A549 (cell line): ENCODE measurements at regions not wholly inside any gene's neighbourhood (a gene's known extent, or its start where the extent isn't known, plus 50 kb on each side); places are given as distances from the start of the nearest gene placed in this dataset.
A peak's percentile ranks its signal among the peaks of the same experiment; 100 is the strongest.

Experiments
- ATAC-seq, 2 experiments: fragments of 200-7000 bp in 1 of 2; fragments of >200 bp in 1 of 2; cut with Nextera tagmentation in 1 of 2; cut with Tn5 transposase in 1 of 2; 3 replicates each; pipeline versions ENCODE4 v1.8.0 to v1.9.1; 2018 to 2020; ENCODE audit warnings: mild to moderate bottlenecking in 1 of 2, moderate library complexity in 1 of 2
- CTCF ChIA-PET: fragments of 300-600 bp; sonication (Branson Sonifier 250); formaldehyde crosslinking; extraction: SDS; loops from one replicate; lab custom pipeline; 2021; ENCODE audit warnings: antibody characterized with exemption, inconsistent platforms; lab: Yijun Ruan, JAX
- POLR2A ChIA-PET: fragments of 350-600 bp; formaldehyde crosslinking; extraction: SDS; loops from one replicate; lab custom pipeline; 2021; ENCODE audit warnings: antibody characterized with exemption, inconsistent platforms; lab: Yijun Ruan, JAX
- DNase-seq, 2 experiments: peaks; one replicate each; pipeline versions ENCODE4 v3.0.0 to v3.0.0-alpha.2; 2011 to 2016; ENCODE audit warnings: low read depth in 1 of 2, low spot score in 1 of 2
- FAIRE-seq: peaks from 2 replicates; lab custom pipeline; 2011; peaks lifted over from hg19 to GRCh38; lab: Jason Lieb, UNC
- H3K27ac ChIP-seq, 2 experiments: fragments of >200 bp; sonication (Bioruptor Twin); formaldehyde crosslinking; 3 replicates each; pipeline ENCODE4 v1.5.1; 2016 to 2017
- H3K4me1 ChIP-seq: fragments of >200 bp; sonication (Bioruptor Twin); formaldehyde crosslinking; 3 replicates; pipeline ENCODE4 v1.6.1; 2016
- H3K4me2 ChIP-seq: fragments of >200 bp; sonication (Bioruptor Twin); formaldehyde crosslinking; 3 replicates; pipeline ENCODE4 v1.6.1; 2016
- H3K4me3 ChIP-seq: fragments of >200 bp; sonication (Bioruptor Twin); formaldehyde crosslinking; 3 replicates; pipeline ENCODE4 v1.5.1; 2016
- H3K9me3 ChIP-seq: fragments of >200 bp; sonication (Bioruptor Twin); formaldehyde crosslinking; 3 replicates; pipeline ENCODE4 v1.6.1; 2016
- CBX2 ChIP-seq: fragments of 200-600 bp; sonication (generic); IDR thresholded peaks from 2 replicates; pipeline ENCODE4 v1.6.1; 2016; ENCODE audit warnings: low read depth, mild to moderate bottlenecking, borderline replicate concordance
- CBX8 ChIP-seq: fragments of 200-600 bp; sonication (generic); IDR thresholded peaks from 2 replicates; pipeline ENCODE4 v1.6.1; 2016
- CEBPB ChIP-seq, 2 experiments: fragments of >200 bp in 1 of 2; sonication (Bioruptor Twin) in 1 of 2; formaldehyde crosslinking in 1 of 2; IDR thresholded peaks; 2 replicates each; pipeline ENCODE4 v1.6.1; 2012 to 2016
- CHD2 ChIP-seq: fragments of 150-350 bp; IDR thresholded peaks from 2 replicates; pipeline ENCODE4 v1.6.1; 2014; ENCODE audit warnings: low read length; ENCODE audit not compliant: partially characterized antibody
- EHF ChIP-seq: fragments of 250-450 bp; sonication (Bioruptor Pico); IDR thresholded peaks from 2 replicates; pipeline ENCODE4 v1.5.0; 2020; ENCODE audit warnings: mild to moderate bottlenecking
- ESRRA ChIP-seq: fragments of 150-350 bp; IDR thresholded peaks from 2 replicates; pipeline ENCODE4 v1.6.1; 2014; ENCODE audit warnings: mild to moderate bottlenecking, low read length, borderline replicate concordance
- FOSB ChIP-seq: fragments of 250-450 bp; sonication (Bioruptor Pico); IDR thresholded peaks from 2 replicates; pipeline ENCODE4 v1.5.0; 2020; ENCODE audit warnings: mild to moderate bottlenecking, moderate library complexity
- GATA3 ChIP-seq: IDR thresholded peaks from 2 replicates; pipeline ENCODE4 v1.6.1; 2012; ENCODE audit warnings: borderline replicate concordance
- HEYL ChIP-seq: fragments of 250-450 bp; sonication (Bioruptor Pico); IDR thresholded peaks from 2 replicates; pipeline ENCODE4 v1.8.0; 2021; ENCODE audit warnings: mild to moderate bottlenecking, moderate library complexity
- HOXA7 ChIP-seq: fragments of 250-450 bp; sonication (Bioruptor Pico); IDR thresholded peaks from 2 replicates; pipeline ENCODE4 v1.5.0; 2020; ENCODE audit warnings: mild to moderate bottlenecking, moderate library complexity
- HOXB5 ChIP-seq: fragments of 250-450 bp; sonication (Bioruptor Pico); IDR thresholded peaks from 2 replicates; pipeline ENCODE4 v1.5.0; 2020; ENCODE audit warnings: mild to moderate bottlenecking, moderate library complexity
- JUN ChIP-seq, 2 experiments: fragments of >200 bp; sonication (Bioruptor Twin); formaldehyde crosslinking; IDR thresholded peaks; 2 replicates in 1 of 2; 3 replicates in 1 of 2; pipeline ENCODE4 v1.6.1; 2016 to 2017
- JUNB ChIP-seq: fragments of >200 bp; sonication (Bioruptor Twin); formaldehyde crosslinking; IDR thresholded peaks from 2 replicates; pipeline ENCODE4 v1.6.1; 2016
- KDM5A ChIP-seq: fragments of 200-600 bp; sonication (generic); IDR thresholded peaks from 2 replicates; pipeline ENCODE4 v1.6.1; 2016; ENCODE audit warnings: antibody characterized with exemption, mild to moderate bottlenecking
- MAFK ChIP-seq: fragments of 450-650 bp; IDR thresholded peaks from 2 replicates; pipeline ENCODE4 v1.6.1; 2014; ENCODE audit not compliant: partially characterized antibody
- MAX ChIP-seq: IDR thresholded peaks from 2 replicates; pipeline ENCODE4 v1.6.1; 2012
- MAZ ChIP-seq: fragments of 150-350 bp; IDR thresholded peaks from 2 replicates; pipeline ENCODE4 v1.6.1; 2014; ENCODE audit warnings: antibody characterized with exemption, low read depth, low read length, borderline replicate concordance
- NFE2L2 ChIP-seq: fragments of 150-350 bp; conservative IDR thresholded peaks from 2 replicates; pipeline ENCODE4 v1.6.1; 2014; ENCODE audit warnings: low read length
- NPAS2 ChIP-seq: fragments of 250-450 bp; sonication (Bioruptor Pico); IDR thresholded peaks from 2 replicates; pipeline ENCODE4 v1.8.0; 2022; ENCODE audit warnings: mild to moderate bottlenecking, moderate library complexity, borderline replicate concordance
- NR3C1 ChIP-seq: fragments of >200 bp; sonication (Bioruptor Twin); formaldehyde crosslinking; IDR thresholded peaks from 3 replicates; pipeline ENCODE4 v1.6.1; 2017
- PHF8 ChIP-seq: fragments of 200-600 bp; sonication (generic); IDR thresholded peaks from 2 replicates; pipeline ENCODE4 v1.6.1; 2016; ENCODE audit warnings: low read depth, mild to moderate bottlenecking, antibody characterized with exemption, moderate library complexity, borderline replicate concordance
- POLR2AphosphoS2 ChIP-seq: conservative IDR thresholded peaks from 2 replicates; pipeline ENCODE4 v1.6.1; 2012; ENCODE audit warnings: low read length, improper control_type of control experiment, inconsistent platforms
- RAD21 ChIP-seq, 2 experiments: fragments of >200 bp in 1 of 2; sonication (Bioruptor Twin) in 1 of 2; formaldehyde crosslinking in 1 of 2; IDR thresholded peaks in 1 of 2; conservative IDR thresholded peaks in 1 of 2; 2 replicates in 1 of 2; 3 replicates in 1 of 2; pipeline ENCODE4 v1.6.1; 2012 to 2018; ENCODE audit warnings: inconsistent platforms in 1 of 2
- RARB ChIP-seq: fragments of 250-450 bp; sonication (Bioruptor Pico); IDR thresholded peaks from 2 replicates; pipeline ENCODE4 v1.8.0; 2021; ENCODE audit warnings: mild to moderate bottlenecking, moderate library complexity
- RCOR1 ChIP-seq: fragments of 150-350 bp; IDR thresholded peaks from 2 replicates; pipeline ENCODE4 v1.6.1; 2014; ENCODE audit warnings: antibody characterized with exemption, low read length, low read depth
- REST ChIP-seq: fragments of 200-600 bp; sonication (generic); IDR thresholded peaks from 2 replicates; pipeline ENCODE4 v1.6.1; 2016; ENCODE audit warnings: antibody characterized with exemption, mild to moderate bottlenecking, moderate library complexity
- SMC3 ChIP-seq: fragments of >200 bp; sonication (Bioruptor Twin); formaldehyde crosslinking; IDR thresholded peaks from 3 replicates; pipeline ENCODE4 v1.6.1; 2018; ENCODE audit warnings: inconsistent platforms
- SREBF2 ChIP-seq: fragments of 450-650 bp; IDR thresholded peaks from 2 replicates; pipeline ENCODE4 v1.6.1; 2014; ENCODE audit warnings: mild to moderate bottlenecking, moderate library complexity
- TP53 ChIP-seq: fragments of 250-450 bp; sonication (Bioruptor Pico); IDR thresholded peaks from 2 replicates; pipeline ENCODE4 v1.5.0; 2021; ENCODE audit warnings: mild to moderate bottlenecking, moderate library complexity
- ZC3H11A ChIP-seq: fragments of 450-650 bp; IDR thresholded peaks from 2 replicates; pipeline ENCODE4 v1.6.1; 2014; ENCODE audit warnings: antibody characterized with exemption, mild to moderate bottlenecking
- ZFP36 ChIP-seq: fragments of 450-650 bp; IDR thresholded peaks from 2 replicates; pipeline ENCODE4 v1.6.1; 2014; ENCODE audit warnings: borderline replicate concordance; ENCODE audit not compliant: partially characterized antibody
- ZNF302 ChIP-seq: fragments of 250-450 bp; sonication (Bioruptor Pico); IDR thresholded peaks from 2 replicates; pipeline ENCODE4 v1.9.0; 2021; ENCODE audit warnings: inconsistent platforms, mild to moderate bottlenecking, moderate library complexity
- WGBS: methylation state at CpG from one replicate; pipeline ENCODE4 v1.1.6; 2017; ENCODE audit errors: missing lambda C conversion rate; 5-methylcytosine and 5-hydroxymethylcytosine counted together
- TF ChIP-seq, protein P1 (sequence below): fragments of 450-650 bp; IDR thresholded peaks from 2 replicates; pipeline ENCODE4 v1.6.1; 2014; ENCODE audit warnings: antibody characterized with exemption
- TF ChIP-seq, protein P2 (sequence below): fragments of 250-450 bp; sonication (Bioruptor Pico); IDR thresholded peaks from 2 replicates; pipeline ENCODE4 v1.5.0; 2020; ENCODE audit warnings: low read depth, mild to moderate bottlenecking, moderate library complexity

- 53% methylated on average over 3 of the region's 3 CpGs for WGBS
- Histone ChIP-seq H3K27ac (peak overlapping the region; percentile 38 to 63; a peak in 2 of 6 replicates), H3K9me3 (peaks cover 2% of the 10 kb centered on the region; the same call in 2 of the 3 replicates), H3K4me2 (peak overlapping the region; percentile 57), H3K4me1 (peaks cover 12% of the 10 kb centered on the region), H3K4me3 (no peak overlapping the region)
- CTCF ChIA-PET, result interaction anchor here (2.7 kb wide), 1 partner anchor 144 kb away, joined by 7 read pairs; no protein-coding TSS in a partner anchor
- FAIRE-seq (no peak), ATAC-seq (peak in 1 of 2 experiments; percentile 33; a peak in 1 of 6 replicates), DNase-seq (peak in 1 of 2 experiments; percentile 9)
- POLR2A ChIA-PET, result no interaction called here
- TF ChIP-seq NR3C1 (no peak), HEYL (no peak), RARB (no peak), TP53 (no peak), CHD2 (no peak), JUNB (no peak), JUN (IDR thresholded peaks at IDR 0.05) (no peak), RAD21 (conservative IDR thresholded peaks at IDR 0.05 in 1 of 2, IDR thresholded peaks at IDR 0.05 in 1 of 2) (no peak), SREBF2 (no peak), ZFP36 (no peak), HOXA7 (CRISPR knock-in tag) (no peak), HOXB5 (CRISPR knock-in tag) (no peak), CBX2 (no peak), NFE2L2 (no peak), MAFK (no peak), NPAS2 (CRISPR knock-in tag) (no peak), SMC3 (no peak)
Observed at GRCh38 chr4:177190995-177191580, 118.6 kb upstream of the NEIL3 start.

DNA sequence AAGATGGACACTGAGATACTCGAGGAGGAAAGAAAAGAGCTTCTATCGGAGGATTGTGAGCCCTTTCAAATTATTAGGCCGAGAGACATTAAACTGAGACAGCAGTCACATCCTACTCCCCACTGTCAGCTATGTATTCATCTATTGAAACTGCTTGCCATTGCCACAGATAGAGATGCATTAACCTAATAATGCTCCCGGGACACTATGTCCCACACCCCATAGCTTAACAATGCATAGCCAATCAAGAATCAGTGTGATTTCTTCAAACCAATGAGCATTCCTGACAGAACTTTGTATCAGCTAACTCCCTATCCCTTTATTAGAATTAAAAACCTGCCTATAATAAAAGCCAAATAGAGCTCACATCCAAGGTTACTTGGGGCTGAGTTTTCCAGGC lies 118.1 kb upstream of the NEIL3 start:
- FAIRE-seq (no peak), ATAC-seq (no peak)
- H3K9me3 ChIP-seq, result peaks cover 7% of the 10 kb centered on the region; the same call in 2 of the 3 replicates
- 52% methylated on average over 4 of the region's 4 CpGs for WGBS
- peak overlapping the region; percentile 38 to 63; a peak in 1 of 6 replicates for H3K27ac ChIP-seq
- POLR2A ChIA-PET, result no interaction called here
- peak overlapping the region; percentile 57; the same call in 2 of the 3 replicates for H3K4me2 ChIP-seq
- CTCF ChIA-PET, result interaction anchor here (2.7 kb wide), 1 partner anchor 144 kb away, joined by 7 read pairs; no protein-coding TSS in a partner anchor
- TF ChIP-seq EHF (no peak), MAZ (no peak), RCOR1 (no peak), CBX2 (no peak), ZC3H11A (no peak), FOSB (CRISPR knock-in tag) (no peak), GATA3 (no peak), CEBPB (IDR thresholded peaks at IDR 0.05) (no peak), POLR2AphosphoS2 (no peak), SREBF2 (no peak), CBX8 (no peak), PHF8 (no peak), ESRRA (no peak), KDM5A (no peak), MAX (no peak), ZNF302 (CRISPR knock-in tag) (no peak), REST (no peak), JUNB (no peak)
- TF ChIP-seq, protein P1, sequence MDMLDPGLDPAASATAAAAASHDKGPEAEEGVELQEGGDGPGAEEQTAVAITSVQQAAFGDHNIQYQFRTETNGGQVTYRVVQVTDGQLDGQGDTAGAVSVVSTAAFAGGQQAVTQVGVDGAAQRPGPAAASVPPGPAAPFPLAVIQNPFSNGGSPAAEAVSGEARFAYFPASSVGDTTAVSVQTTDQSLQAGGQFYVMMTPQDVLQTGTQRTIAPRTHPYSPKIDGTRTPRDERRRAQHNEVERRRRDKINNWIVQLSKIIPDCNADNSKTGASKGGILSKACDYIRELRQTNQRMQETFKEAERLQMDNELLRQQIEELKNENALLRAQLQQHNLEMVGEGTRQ, result no peak
- TF ChIP-seq, protein P2, sequence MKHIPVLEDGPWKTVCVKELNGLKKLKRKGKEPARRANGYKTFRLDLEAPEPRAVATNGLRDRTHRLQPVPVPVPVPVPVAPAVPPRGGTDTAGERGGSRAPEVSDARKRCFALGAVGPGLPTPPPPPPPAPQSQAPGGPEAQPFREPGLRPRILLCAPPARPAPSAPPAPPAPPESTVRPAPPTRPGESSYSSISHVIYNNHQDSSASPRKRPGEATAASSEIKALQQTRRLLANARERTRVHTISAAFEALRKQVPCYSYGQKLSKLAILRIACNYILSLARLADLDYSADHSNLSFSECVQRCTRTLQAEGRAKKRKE (CRISPR knock-in tag), result no peak
- TF ChIP-seq, all 56 proteins: peak for 0
- no peak for DNase-seq
- Histone ChIP-seq H3K4me3 (no peak overlapping the region), H3K4me1 (peaks cover 12% of the 10 kb centered on the region)
